HepG2 (cell line): ENCODE measurements at regions not wholly inside any gene's neighbourhood (a gene's known extent, or its start where the extent isn't known, plus 50 kb on each side); places are given as distances from the start of the nearest gene placed in this dataset.

Experiments used
- ATAC-seq: fragments of 200-7000 bp; cut with Tn5 transposase; 3 replicates; pipeline ENCODE4 v1.9.1; 2020; ENCODE audit warnings: mild to moderate bottlenecking, moderate library complexity
- BruUV-seq: library from RNA; stranded (reverse); fragments of 400-500 nt; replicated peaks from 2 replicates; lab custom pipeline; 2021; lab: Mats Ljungman, UMichigan
- CTCF ChIA-PET: fragments of 300-600 bp; formaldehyde crosslinking; extraction: SDS; loops from one replicate; lab custom pipeline; 2021; ENCODE audit warnings: low total read pairs, inconsistent platforms, low intra/inter-chr PET ratio; lab: Yijun Ruan, JAX
- POLR2A ChIA-PET: fragments of 350-600 bp; sonication (Branson Sonifier 250); formaldehyde crosslinking; loops from one replicate; lab custom pipeline; 2020; ENCODE audit warnings: antibody characterized with exemption, inconsistent platforms; lab: Yijun Ruan, JAX
- DNase-seq: peaks from one replicate; pipeline ENCODE4 v3.0.0-alpha.2; 2015; ENCODE audit warnings: low spot score
- FAIRE-seq: peaks from 3 replicates; lab custom pipeline; 2011; peaks lifted over from hg19 to GRCh38; lab: Jason Lieb, UNC
- H2AFZ ChIP-seq: one replicate; pipeline ENCODE4 v1.6.1; 2011; ENCODE audit warnings: low read length, inconsistent platforms
- H3K27ac ChIP-seq: fragments of 300-600 bp; 3 replicates; pipeline ENCODE4 v1.8.0; 2011; ENCODE audit warnings: mixed run types, mild to moderate bottlenecking, mixed read lengths, low read length, inconsistent platforms; ENCODE audit not compliant: insufficient read depth; ENCODE audit errors: extremely low read length
- H3K27me3 ChIP-seq, 2 experiments: fragments of 200-600 bp in 1 of 2; 2 replicates in 1 of 2; 3 replicates in 1 of 2; pipeline versions ENCODE4 v1.6.0 to v1.8.0; 2011; ENCODE audit warnings: low read length in 2 of 2, mild to moderate bottlenecking in 2 of 2, moderate library complexity in 2 of 2, inconsistent platforms in 1 of 2; ENCODE audit not compliant: insufficient read depth in 2 of 2, control insufficient read depth in 1 of 2
- H3K36me3 ChIP-seq, 2 experiments: fragments of 200-600 bp in 1 of 2; replicated peaks in 1 of 2; 2 replicates in 1 of 2; 3 replicates in 1 of 2; pipeline versions ENCODE4 v1.5.1 to v1.8.0; 2011; ENCODE audit warnings: low read length in 2 of 2, inconsistent platforms in 1 of 2; ENCODE audit not compliant: insufficient read depth in 2 of 2, control insufficient read depth in 1 of 2
- H3K4me1 ChIP-seq: 2 replicates; pipeline ENCODE4 v1.5.1; 2012; ENCODE audit warnings: low read length, inconsistent platforms; ENCODE audit not compliant: insufficient read depth
- H3K4me2 ChIP-seq: 2 replicates; pipeline ENCODE4 v1.6.0; 2011; ENCODE audit warnings: low read depth, low read length, inconsistent platforms
- H3K4me3 ChIP-seq, 3 experiments: fragments of 200-600 bp in 1 of 3; sonication (generic), shearing (Covaris generic) in 1 of 3; replicated peaks in 1 of 3; 2 replicates each; pipeline ENCODE4 v1.5.1; 2011 to 2016; ENCODE audit warnings: low read length in 3 of 3, inconsistent platforms in 2 of 3, low read depth in 2 of 3, mild to moderate bottlenecking in 2 of 3, control low read depth in 1 of 3, mixed read lengths in 1 of 3; ENCODE audit not compliant: insufficient read depth in 1 of 3
- H3K79me2 ChIP-seq: one replicate; pipeline ENCODE4 v1.6.1; 2011; ENCODE audit warnings: low read length, inconsistent platforms; ENCODE audit not compliant: insufficient read depth
- H3K9ac ChIP-seq: 2 replicates; pipeline ENCODE4 v1.6.0; 2011; ENCODE audit warnings: mild to moderate bottlenecking, low read depth, low read length, inconsistent platforms; ENCODE audit not compliant: insufficient read depth
- H3K9me3 ChIP-seq: 2 replicates; pipeline ENCODE4 v1.5.1; 2012; ENCODE audit warnings: mild to moderate bottlenecking, low read length
- H4K20me1 ChIP-seq: 2 replicates; pipeline ENCODE4 v1.6.0; 2011; ENCODE audit warnings: inconsistent platforms, mild to moderate bottlenecking, low read length, moderate library complexity; ENCODE audit not compliant: insufficient read depth
- ATF2 ChIP-seq: sonication (generic); formaldehyde crosslinking; IDR thresholded peaks from 2 replicates; pipeline ENCODE4 v1.4.0; 2020; ENCODE audit warnings: missing genetic modification reagents
- ATF3 ChIP-seq: sonication (generic); formaldehyde crosslinking; IDR thresholded peaks from 2 replicates; pipeline ENCODE4 v1.4.0; 2020; ENCODE audit warnings: missing genetic modification reagents
- FOXA1 ChIP-seq, 2 experiments: fragments of 450-650 bp in 1 of 2; sonication (generic) in 1 of 2; formaldehyde crosslinking in 1 of 2; IDR thresholded peaks; 2 replicates each; pipeline versions ENCODE4 v1.4.0 to v1.6.1; 2016 to 2020; ENCODE audit warnings: missing genetic modification reagents in 1 of 2
- HCFC1 ChIP-seq: fragments of 150-350 bp; IDR thresholded peaks from 2 replicates; pipeline ENCODE4 v1.6.1; 2014; ENCODE audit warnings: low read depth, low read length
- HNRNPH1 ChIP-seq: fragments of 200-400 bp; formaldehyde crosslinking; optimal IDR thresholded peaks from 2 replicates; pipeline ENCODE3; 2017; ENCODE audit warnings: mild to moderate bottlenecking, low read depth, low read length
- NR1H2 ChIP-seq: sonication (generic); formaldehyde crosslinking; IDR thresholded peaks from 2 replicates; pipeline ENCODE4 v1.8.1; 2022; ENCODE audit warnings: low read depth, missing genetic modification reagents, borderline replicate concordance
- NRL ChIP-seq: sonication (generic); formaldehyde crosslinking; IDR thresholded peaks from 2 replicates; pipeline ENCODE4 v1.5.0; 2020; ENCODE audit warnings: missing genetic modification reagents, mild to moderate bottlenecking, moderate library complexity, borderline replicate concordance
- SMC3 ChIP-seq: IDR thresholded peaks from 2 replicates; pipeline ENCODE4 v1.6.1; 2011; ENCODE audit warnings: low read length, improper control_type of control experiment
- ZMAT3 ChIP-seq: sonication (generic); formaldehyde crosslinking; conservative IDR thresholded peaks from 2 replicates; pipeline ENCODE4 v1.7.0; 2021; ENCODE audit warnings: missing genetic modification reagents
- ZNF383 ChIP-seq: sonication (generic); formaldehyde crosslinking; IDR thresholded peaks from 2 replicates; pipeline ENCODE4 v1.4.0; 2020; ENCODE audit warnings: missing genetic modification reagents, mild to moderate bottlenecking, borderline replicate concordance
- ZNF530 ChIP-seq: sonication (generic); formaldehyde crosslinking; IDR thresholded peaks from 2 replicates; pipeline ENCODE4 v1.5.0; 2020; ENCODE audit warnings: low read depth, mild to moderate bottlenecking, missing genetic modification reagents
- ZNF550 ChIP-seq: sonication (generic); formaldehyde crosslinking; IDR thresholded peaks from 2 replicates; pipeline ENCODE4 v1.4.0; 2020; ENCODE audit warnings: mild to moderate bottlenecking, missing genetic modification reagents, borderline replicate concordance
- WGBS: methylation state at CpG from one replicate; pipeline ENCODE4 v1.1.6; 2017; ENCODE audit warnings: low lambda C conversion rate; 5-methylcytosine and 5-hydroxymethylcytosine counted together
- in situ Hi-C: cut with HindIII; loops from 2 replicates; pipeline ENCODE4 v1.10.0; 2017; ENCODE audit warnings: low pct_unique_long_range_greater_than_20kb; ENCODE audit not compliant: extremely low pct_ligation_motif_present
- intact Hi-C: fragments of 100-400 bp; cut with micrococcal nuclease; formaldehyde crosslinking; loops from one replicate; pipeline ENCODE4 v1.10.0; 2022; ENCODE audit not compliant: unreplicated experiment
- TF ChIP-seq, protein P1 (sequence below): sonication (generic); formaldehyde crosslinking; IDR thresholded peaks from 2 replicates; pipeline ENCODE4 v1.4.0; 2020; ENCODE audit warnings: missing genetic modification reagents; ENCODE audit errors: not compliant biosample characterization
- TF ChIP-seq, protein P2 (sequence below): sonication (generic); formaldehyde crosslinking; IDR thresholded peaks from 2 replicates; pipeline ENCODE4 v1.5.0; 2020; ENCODE audit warnings: missing genetic modification reagents, mild to moderate bottlenecking, borderline replicate concordance

DNA sequence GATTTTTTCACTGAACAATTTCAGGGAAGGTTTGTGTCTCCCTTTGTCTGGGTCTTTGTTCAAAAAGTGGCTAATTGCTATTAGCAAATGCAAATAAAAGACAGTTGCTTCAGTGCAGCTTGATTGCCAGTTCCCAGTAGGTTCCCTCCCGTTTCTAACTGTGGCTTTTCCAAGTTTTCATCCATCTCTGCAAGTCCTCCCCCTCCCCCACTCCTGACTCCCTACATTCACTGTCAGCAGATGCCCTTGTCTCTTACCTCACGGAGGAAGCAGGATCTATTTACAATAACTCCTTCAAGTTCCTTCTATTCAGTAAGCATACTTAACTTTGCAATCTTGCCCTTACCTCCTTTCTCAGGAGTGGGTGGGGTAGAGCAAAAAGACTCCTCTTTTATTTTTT lies 55.4 kb upstream of the SCEL start:
- CTCF ChIA-PET = no interaction called here
- DNase-seq (no peak), FAIRE-seq (no peak)
- Histone ChIP-seq H3K4me2 (no peak overlapping the region), H3K27me3 (no peaks in the 10 kb centered on the region)
- TF ChIP-seq FOXA1 (IDR thresholded peaks at IDR 0.05) (no peak), FOXA1 (CRISPR knock-in tag; IDR thresholded peaks at IDR 0.05) (no peak), NRL (no peak), HNRNPH1 (no peak), HCFC1 (no peak), NR1H2 (CRISPR knock-in tag) (no peak), ZMAT3 (CRISPR knock-in tag) (no peak), ZNF383 (no peak), ZNF550 (no peak), ATF2 (no peak), SMC3 (no peak), ATF3 (CRISPR knock-in tag) (no peak), ZNF530 (CRISPR knock-in tag) (no peak)
- TF ChIP-seq, protein P1, sequence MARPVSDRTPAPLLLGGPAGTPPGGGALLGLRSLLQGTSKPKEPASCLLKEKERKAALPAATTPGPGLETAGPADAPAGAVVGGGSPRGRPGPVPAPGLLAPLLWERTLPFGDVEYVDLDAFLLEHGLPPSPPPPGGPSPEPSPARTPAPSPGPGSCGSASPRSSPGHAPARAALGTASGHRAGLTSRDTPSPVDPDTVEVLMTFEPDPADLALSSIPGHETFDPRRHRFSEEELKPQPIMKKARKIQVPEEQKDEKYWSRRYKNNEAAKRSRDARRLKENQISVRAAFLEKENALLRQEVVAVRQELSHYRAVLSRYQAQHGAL = no peak
- TF ChIP-seq, protein P2, sequence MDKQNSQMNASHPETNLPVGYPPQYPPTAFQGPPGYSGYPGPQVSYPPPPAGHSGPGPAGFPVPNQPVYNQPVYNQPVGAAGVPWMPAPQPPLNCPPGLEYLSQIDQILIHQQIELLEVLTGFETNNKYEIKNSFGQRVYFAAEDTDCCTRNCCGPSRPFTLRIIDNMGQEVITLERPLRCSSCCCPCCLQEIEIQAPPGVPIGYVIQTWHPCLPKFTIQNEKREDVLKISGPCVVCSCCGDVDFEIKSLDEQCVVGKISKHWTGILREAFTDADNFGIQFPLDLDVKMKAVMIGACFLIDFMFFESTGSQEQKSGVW = no peak
- TF ChIP-seq, all 625 proteins: peak for 0
- Histone ChIP-seq H2AFZ (no peak overlapping the region), H3K27ac (no peak overlapping the region), H3K36me3 (no peaks in the 10 kb centered on the region), H3K4me3 (no peak overlapping the region), H3K4me1 (peaks cover 7% of the 10 kb centered on the region), H3K9ac (no peak overlapping the region), H3K9me3 (no peaks in the 10 kb centered on the region), H4K20me1 (no peaks in the 10 kb centered on the region), H3K79me2 (no peaks in the 10 kb centered on the region)
- intact Hi-C loops = no loop called here
- in situ Hi-C loops = no loop called here
- ATAC-seq = no peak
- no TSS peak for BruUV-seq
- POLR2A ChIA-PET = no interaction called here
- WGBS = 4% methylated on average over 2 of the region's 2 CpGs
